K562 (cell line): ENCODE measurements at regions not wholly inside any gene's neighbourhood (a gene's known extent, or its start where the extent isn't known, plus 50 kb on each side); places are given as distances from the start of the nearest gene placed in this dataset.

Source experiments
- DNMT1 ChIP-seq: fragments of 450-650 bp; IDR thresholded peaks from 2 replicates; pipeline ENCODE4 v1.6.1; 2016; ENCODE audit warnings: antibody characterized with exemption, mild to moderate bottlenecking
- E2F3 ChIP-seq: fragments of 250-450 bp; sonication (Bioruptor Pico); IDR thresholded peaks from 2 replicates; pipeline ENCODE4 v1.4.0; 2020; ENCODE audit warnings: mild to moderate bottlenecking
- ERF ChIP-seq: fragments of 450-650 bp; formaldehyde crosslinking; IDR thresholded peaks from 2 replicates; pipeline ENCODE4 v1.4.0; 2020; ENCODE audit warnings: mild to moderate bottlenecking, mixed read lengths
- FOXJ3 ChIP-seq: sonication (generic); formaldehyde crosslinking; IDR thresholded peaks from 2 replicates; pipeline ENCODE4 v1.4.0; 2020; ENCODE audit warnings: mild to moderate bottlenecking, missing genetic modification reagents
- GTF2A2 ChIP-seq: IDR thresholded peaks from 2 replicates; pipeline ENCODE4 v1.6.1; 2016; ENCODE audit warnings: mild to moderate bottlenecking, missing genetic modification characterization, missing compliant biosample characterization
- KDM1A ChIP-seq, 2 experiments: fragments of 450-650 bp; IDR thresholded peaks; 2 replicates each; pipeline ENCODE4 v1.6.1; 2016; ENCODE audit warnings: mild to moderate bottlenecking in 2 of 2
- L3MBTL2 ChIP-seq: fragments of 450-650 bp; IDR thresholded peaks from 2 replicates; pipeline ENCODE4 v1.6.1; 2016; ENCODE audit warnings: mild to moderate bottlenecking, moderate library complexity
- MCM5 ChIP-seq: fragments of 450-650 bp; IDR thresholded peaks from 2 replicates; pipeline ENCODE4 v1.6.1; 2016; ENCODE audit warnings: low read depth
- MYBL2 ChIP-seq, 2 experiments: fragments of 450-650 bp in 1 of 2; sonication (generic) in 1 of 2; formaldehyde crosslinking in 1 of 2; IDR thresholded peaks; 2 replicates each; pipeline versions ENCODE4 v1.6.1 to v1.8.1; 2017 to 2022; ENCODE audit warnings: borderline replicate concordance in 1 of 2, inconsistent platforms in 1 of 2, low read depth in 1 of 2, mild to moderate bottlenecking in 1 of 2, missing genetic modification reagents in 1 of 2, moderate library complexity in 1 of 2
- PHB ChIP-seq: fragments of 250-450 bp; sonication (Bioruptor Pico); IDR thresholded peaks from 2 replicates; pipeline ENCODE4 v1.5.0; 2021
- POLR2AphosphoS2 ChIP-seq: IDR thresholded peaks from 2 replicates; pipeline ENCODE4 v1.6.1; 2012; ENCODE audit warnings: low read length, improper control_type of control experiment
- RBM25 ChIP-seq: fragments of 200-400 bp; formaldehyde crosslinking; IDR thresholded peaks from 2 replicates; pipeline ENCODE4 v1.6.1; 2018; ENCODE audit warnings: low read length, low read depth, moderate library complexity; ENCODE audit not compliant: severe bottlenecking
- SIN3B ChIP-seq: fragments of 450-650 bp; IDR thresholded peaks from 2 replicates; pipeline ENCODE4 v1.6.1; 2017; ENCODE audit warnings: low read depth, mild to moderate bottlenecking, moderate library complexity
- SRSF9 ChIP-seq: fragments of 200-400 bp; formaldehyde crosslinking; IDR thresholded peaks from 2 replicates; pipeline ENCODE4 v1.6.1; 2017; ENCODE audit warnings: low read depth, low read length, borderline replicate concordance
- TEAD1 ChIP-seq, 2 experiments: fragments of 450-650 bp in 1 of 2; sonication (generic) in 1 of 2; formaldehyde crosslinking; IDR thresholded peaks; 2 replicates each; pipeline versions ENCODE4 v1.4.0 to v1.8.0; 2020 to 2022; ENCODE audit warnings: mild to moderate bottlenecking in 2 of 2, missing genetic modification reagents in 1 of 2
- TFE3 ChIP-seq: fragments of 450-650 bp; formaldehyde crosslinking; IDR thresholded peaks from 2 replicates; pipeline ENCODE4 v1.4.0; 2020; ENCODE audit warnings: mild to moderate bottlenecking, mixed read lengths
- THAP7 ChIP-seq: fragments of 250-450 bp; sonication (Bioruptor Pico); IDR thresholded peaks from 2 replicates; pipeline ENCODE4 v1.5.0; 2021
- USF2 ChIP-seq: sonication (generic); formaldehyde crosslinking; IDR thresholded peaks from 2 replicates; pipeline ENCODE4 v1.5.0; 2020; ENCODE audit warnings: missing genetic modification reagents
- ZBTB8A ChIP-seq: fragments of 450-650 bp; IDR thresholded peaks from 2 replicates; pipeline ENCODE4 v1.6.1; 2018; ENCODE audit warnings: mild to moderate bottlenecking, moderate library complexity; ENCODE audit not compliant: partially characterized antibody
- ZBTB9 ChIP-seq: fragments of 450-650 bp; formaldehyde crosslinking; IDR thresholded peaks from 2 replicates; pipeline ENCODE4 v1.4.0; 2020; ENCODE audit warnings: mild to moderate bottlenecking, moderate library complexity
- ZFP91 ChIP-seq: sonication (generic); formaldehyde crosslinking; IDR thresholded peaks from 2 replicates; pipeline ENCODE4 v1.8.0; 2022; ENCODE audit warnings: mild to moderate bottlenecking, missing genetic modification reagents
- ZNF133 ChIP-seq: fragments of 250-450 bp; sonication (Bioruptor Pico); IDR thresholded peaks from 2 replicates; pipeline ENCODE4 v1.4.0; 2020; ENCODE audit warnings: mild to moderate bottlenecking
- ZNF134 ChIP-seq: fragments of 250-450 bp; sonication (Bioruptor Pico); conservative IDR thresholded peaks from 2 replicates; pipeline ENCODE4 v1.4.0; 2020
- ZNF696 ChIP-seq: fragments of 250-450 bp; sonication (Bioruptor Pico); conservative IDR thresholded peaks from 2 replicates; pipeline ENCODE4 v1.4.0; 2020; ENCODE audit warnings: mild to moderate bottlenecking, moderate library complexity
- ZNF75A ChIP-seq: fragments of 450-650 bp; formaldehyde crosslinking; IDR thresholded peaks from 2 replicates; pipeline ENCODE4 v1.4.0; 2020; ENCODE audit warnings: mild to moderate bottlenecking

GRCh38 chr2:235394278-235394828, 99.5 kb upstream of the AGAP1 start (continued):
- TF ChIP-seq ZFP91 (CRISPR knock-in tag) (no peak), ZBTB8A (no peak), PHB (CRISPR knock-in tag) (no peak), POLR2AphosphoS2 (no peak), E2F3 (no peak), USF2 (CRISPR knock-in tag) (no peak), MYBL2 (IDR thresholded peaks at IDR 0.05; ENCODE audit: low read depth) (peak; percentile 82), MYBL2 (CRISPR knock-in tag; IDR thresholded peaks at IDR 0.05; ENCODE audit: borderline replicate concordance) (no peak), GTF2A2 (tag) (no peak), RBM25 (no peak), TEAD1 (CRISPR knock-in tag; IDR thresholded peaks at IDR 0.05) (no peak), MCM5 (no peak), ZNF696 (CRISPR knock-in tag) (no peak), ZBTB9 (no peak), FOXJ3 (no peak), DNMT1 (no peak), TFE3 (CRISPR knock-in tag) (no peak), L3MBTL2 (peak; percentile 12; the same call in 1 of the 2 replicates), SRSF9 (no peak), ZNF75A (CRISPR knock-in tag) (no peak), ZNF134 (CRISPR knock-in tag) (no peak), KDM1A (IDR thresholded peaks at IDR 0.05) (peak; percentile 66 to 79; a peak in 3 of 4 replicates), ERF (CRISPR knock-in tag) (no peak), THAP7 (no peak), SIN3B (no peak), ZNF133 (CRISPR knock-in tag) (no peak)
